Tibial nerve (tissue), 3 donors: ENCODE measurements at regions not wholly inside any gene's neighbourhood (a gene's known extent, or its start where the extent isn't known, plus 50 kb on each side); places are given as distances from the start of the nearest gene placed in this dataset.

Source experiments
- POLR2A ChIP-seq, 2 donors: fragments of 450-650 bp; IDR thresholded peaks; one replicate each; pipeline ENCODE4 v1.6.1; 2017; ENCODE audit warnings: antibody characterized with exemption in 2 of 2, mild to moderate bottlenecking in 2 of 2, moderate library complexity in 2 of 2
- TF ChIP-seq, protein P1 (sequence below), 5 experiments: fragments of 200-600 bp in 3 of 5; fragments of 450-650 bp in 2 of 5; sonication (generic) in 3 of 5; IDR thresholded peaks; one replicate each; pipeline ENCODE4 v1.5.1; 2016 to 2019; ENCODE audit warnings: antibody characterized with exemption in 5 of 5, mild to moderate bottlenecking in 3 of 5, moderate library complexity in 2 of 5

- TF ChIP-seq, protein P1, sequence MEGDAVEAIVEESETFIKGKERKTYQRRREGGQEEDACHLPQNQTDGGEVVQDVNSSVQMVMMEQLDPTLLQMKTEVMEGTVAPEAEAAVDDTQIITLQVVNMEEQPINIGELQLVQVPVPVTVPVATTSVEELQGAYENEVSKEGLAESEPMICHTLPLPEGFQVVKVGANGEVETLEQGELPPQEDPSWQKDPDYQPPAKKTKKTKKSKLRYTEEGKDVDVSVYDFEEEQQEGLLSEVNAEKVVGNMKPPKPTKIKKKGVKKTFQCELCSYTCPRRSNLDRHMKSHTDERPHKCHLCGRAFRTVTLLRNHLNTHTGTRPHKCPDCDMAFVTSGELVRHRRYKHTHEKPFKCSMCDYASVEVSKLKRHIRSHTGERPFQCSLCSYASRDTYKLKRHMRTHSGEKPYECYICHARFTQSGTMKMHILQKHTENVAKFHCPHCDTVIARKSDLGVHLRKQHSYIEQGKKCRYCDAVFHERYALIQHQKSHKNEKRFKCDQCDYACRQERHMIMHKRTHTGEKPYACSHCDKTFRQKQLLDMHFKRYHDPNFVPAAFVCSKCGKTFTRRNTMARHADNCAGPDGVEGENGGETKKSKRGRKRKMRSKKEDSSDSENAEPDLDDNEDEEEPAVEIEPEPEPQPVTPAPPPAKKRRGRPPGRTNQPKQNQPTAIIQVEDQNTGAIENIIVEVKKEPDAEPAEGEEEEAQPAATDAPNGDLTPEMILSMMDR (IDR thresholded peaks at IDR 0.05), result no peak
- TF ChIP-seq POLR2A (IDR thresholded peaks at IDR 0.05), result no peak
These were observed 219.9 kb upstream of the PACRGL start for GRCh38 chr4:20480165-20480947.
